Stimulated activated naive CD8-positive, alpha-beta T cell treated with anti-CD3 and anti-CD28 coated beads, Interleukin-15, amount 100 ng/mL, for 72 hours (primary cell): ENCODE measurements at regions not wholly inside any gene's neighbourhood (a gene's known extent, or its start where the extent isn't known, plus 50 kb on each side); places are given as distances from the start of the nearest gene placed in this dataset.
A peak's percentile ranks its signal among the peaks of the same experiment; 100 is the strongest.
"Not testable (repeated sequence)": the region's sequence is repeated elsewhere in the genome, so short reads cannot be mapped to it uniquely, and the experiment has no call there.

Experiments
- ATAC-seq: fragments of 150-1000 bp; cut with Tn5 transposase; 2 replicates; pipeline ENCODE4 v1.10.0; 2021; ENCODE audit warnings: mild to moderate bottlenecking, moderate library complexity
- DNase-seq, 2 donors: peaks; one replicate each; pipeline ENCODE4 v3.0.0; 2021 to 2022
- H3K27ac Mint-ChIP-seq, 2 donors: one replicate each; pipeline ENCODE4 v1.8.0; 2022; ENCODE audit warnings: mild to moderate bottlenecking in 2 of 2, mixed read lengths in 2 of 2, moderate library complexity in 2 of 2
- H3K27me3 Mint-ChIP-seq: one replicate; pipeline ENCODE4 v1.8.0; 2022; ENCODE audit warnings: mixed read lengths
- H3K4me1 Mint-ChIP-seq: one replicate; pipeline ENCODE4 v1.8.0; 2022; ENCODE audit warnings: mild to moderate bottlenecking, mixed read lengths
- H3K4me3 Mint-ChIP-seq, 2 donors: one replicate each; pipeline ENCODE4 v1.8.0; 2022; ENCODE audit warnings: mild to moderate bottlenecking in 2 of 2, mixed read lengths in 2 of 2, moderate library complexity in 1 of 2
- H3K9me3 Mint-ChIP-seq, 2 donors: one replicate each; pipeline ENCODE4 v1.8.0; 2022; ENCODE audit warnings: mixed read lengths in 2 of 2

DNA sequence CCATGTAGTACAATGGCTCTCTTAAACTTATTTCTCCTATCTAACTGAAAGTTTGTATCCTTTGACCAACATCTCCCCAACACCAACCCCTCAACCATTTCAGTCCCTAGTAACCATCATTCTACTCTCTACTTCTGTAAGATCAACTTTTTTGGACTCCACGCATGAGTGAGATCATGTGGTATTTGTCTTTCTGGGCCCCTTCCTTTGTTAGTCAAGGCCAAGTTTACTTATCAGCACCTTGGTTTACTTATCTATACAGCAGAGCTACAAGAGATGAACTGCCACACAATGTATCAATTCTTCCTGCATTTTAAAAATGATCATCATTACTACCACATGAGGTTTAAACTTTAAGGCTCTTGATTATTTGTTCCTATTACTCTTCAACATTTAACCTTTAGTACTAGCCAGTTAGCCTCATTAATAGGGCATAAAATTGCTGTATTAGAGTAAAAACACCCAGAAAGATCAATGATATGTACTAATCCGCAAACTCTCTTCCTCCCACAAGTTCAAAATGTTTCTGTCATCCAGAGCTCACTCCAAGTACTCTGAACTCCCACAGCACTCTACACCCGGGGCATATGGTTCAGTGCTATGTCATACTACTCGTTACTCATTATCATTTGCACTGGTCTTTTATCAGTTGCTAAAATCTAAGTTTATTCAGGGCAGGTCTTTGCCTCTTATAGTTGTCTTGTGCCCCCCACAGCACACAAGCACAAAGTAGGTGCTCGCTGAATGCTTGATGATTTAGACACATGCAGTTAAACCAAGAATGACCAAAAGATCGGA lies 145.7 kb upstream of the ADAMTS3 start:
- Mint-ChIP-seq H3K9me3 (no peaks in the 10 kb centered on the region), H3K4me3 (no peak overlapping the region), H3K27me3 (peaks cover 15% of the 10 kb centered on the region), H3K4me1 (no peaks in the 10 kb centered on the region), H3K27ac (no peak overlapping the region)
- DNase-seq (no peak), ATAC-seq (no peak)

DNA sequence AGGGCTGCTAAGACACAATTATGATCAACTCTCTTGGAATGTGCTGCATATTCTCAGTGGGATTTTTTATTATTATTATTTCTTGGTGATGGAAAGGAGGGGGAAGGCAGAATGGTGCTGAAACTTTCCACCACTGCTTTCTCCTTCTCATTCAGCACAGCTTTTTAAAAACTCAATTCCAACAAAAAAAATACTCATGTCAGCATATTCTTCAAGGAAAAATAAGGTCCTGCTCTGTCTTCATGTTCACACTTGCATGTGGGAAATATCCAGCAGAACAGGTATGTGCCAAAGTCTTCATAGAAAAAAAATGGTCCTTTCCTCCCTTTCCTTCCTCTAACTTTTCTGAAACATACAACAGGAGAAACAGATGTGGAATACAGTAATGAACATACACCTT lies 144.0 kb upstream of the ADAMTS3 start:
- no peak for ATAC-seq
- H3K4me3 Mint-ChIP-seq = no peak overlapping the region
- H3K27ac Mint-ChIP-seq = no peak overlapping the region
- DNase-seq = no peak
- no peaks in the 10 kb centered on the region for H3K9me3 Mint-ChIP-seq
- peaks cover 15% of the 10 kb centered on the region for H3K27me3 Mint-ChIP-seq
- no peaks in the 10 kb centered on the region for H3K4me1 Mint-ChIP-seq

GRCh38 chr4:72709475-72709874 lies 140.5 kb upstream of the ADAMTS3 start:
- Mint-ChIP-seq H3K4me1 (no peaks in the 10 kb centered on the region), H3K27ac (no peak overlapping the region), H3K27me3 (peaks cover 3% of the 10 kb centered on the region), H3K4me3 (no peak overlapping the region), H3K9me3 (no peaks in the 10 kb centered on the region)
- no peak for DNase-seq
- no peak for ATAC-seq

- H3K27ac Mint-ChIP-seq = no peak overlapping the region
- H3K9me3 Mint-ChIP-seq = no peaks in the 10 kb centered on the region
- H3K4me1 Mint-ChIP-seq = no peaks in the 10 kb centered on the region
- DNase-seq = no peak
- H3K4me3 Mint-ChIP-seq = no peak overlapping the region
- ATAC-seq = no peak
- no peaks in the 10 kb centered on the region for H3K27me3 Mint-ChIP-seq
These were observed 137.7 kb upstream of the ADAMTS3 start for GRCh38 chr4:72706684-72707083.

- not testable (repeated sequence) for ATAC-seq, H3K9me3 Mint-ChIP-seq, H3K27me3 Mint-ChIP-seq, H3K27ac Mint-ChIP-seq, H3K4me1 Mint-ChIP-seq, DNase-seq, H3K4me3 Mint-ChIP-seq
These were observed 136.1 kb upstream of the ADAMTS3 start for GRCh38 chr4:72704925-72705640.

DNA sequence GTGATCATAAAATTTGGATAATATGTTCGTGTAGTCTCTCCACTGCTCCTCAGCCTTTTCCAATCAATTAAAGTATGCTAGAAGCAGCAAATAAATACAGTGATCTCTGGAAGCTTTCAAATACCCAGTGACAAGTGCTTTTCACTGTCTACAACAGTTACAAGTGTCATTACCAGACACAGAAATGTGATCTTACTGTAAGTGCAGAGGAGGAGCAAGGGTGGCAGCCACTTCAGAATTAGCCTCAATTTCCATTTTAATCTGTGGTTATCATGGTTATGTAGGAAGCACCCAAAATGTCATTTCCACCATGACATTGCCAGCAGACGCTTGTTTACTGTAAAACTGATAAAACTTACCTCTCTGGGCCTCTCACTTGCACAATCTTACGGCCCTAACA lies 133.9 kb upstream of the ADAMTS3 start:
- ATAC-seq = no peak
- H3K27ac Mint-ChIP-seq = no peak overlapping the region
- H3K9me3 Mint-ChIP-seq = no peaks in the 10 kb centered on the region
- H3K4me1 Mint-ChIP-seq = no peaks in the 10 kb centered on the region
- no peaks in the 10 kb centered on the region for H3K27me3 Mint-ChIP-seq
- no peak overlapping the region for H3K4me3 Mint-ChIP-seq
- no peak for DNase-seq

GRCh38 chr4:72701987-72702819 lies 133.2 kb upstream of the ADAMTS3 start:
- DNase-seq (peak; percentile 13 to 17), ATAC-seq (peak; percentile 65)
- no peaks in the 10 kb centered on the region for H3K4me1 Mint-ChIP-seq
- peaks cover 6% of the 10 kb centered on the region for H3K27me3 Mint-ChIP-seq
- peak overlapping the region in 1 of 2 donors; percentile 78 for H3K27ac Mint-ChIP-seq
- no peaks in the 10 kb centered on the region for H3K9me3 Mint-ChIP-seq
- H3K4me3 Mint-ChIP-seq = peak overlapping the region; percentile 70 to 73

GRCh38 chr4:72690771-72691170 lies 121.8 kb upstream of the ADAMTS3 start:
- DNase-seq = no peak
- Mint-ChIP-seq H3K9me3 (peaks cover 0 to 8% of the 10 kb centered on the region in 2 donors), H3K27ac (no peak overlapping the region), H3K4me3 (no peak overlapping the region), H3K4me1 (no peaks in the 10 kb centered on the region), H3K27me3 (peaks cover 5% of the 10 kb centered on the region)
- ATAC-seq = no peak

DNA sequence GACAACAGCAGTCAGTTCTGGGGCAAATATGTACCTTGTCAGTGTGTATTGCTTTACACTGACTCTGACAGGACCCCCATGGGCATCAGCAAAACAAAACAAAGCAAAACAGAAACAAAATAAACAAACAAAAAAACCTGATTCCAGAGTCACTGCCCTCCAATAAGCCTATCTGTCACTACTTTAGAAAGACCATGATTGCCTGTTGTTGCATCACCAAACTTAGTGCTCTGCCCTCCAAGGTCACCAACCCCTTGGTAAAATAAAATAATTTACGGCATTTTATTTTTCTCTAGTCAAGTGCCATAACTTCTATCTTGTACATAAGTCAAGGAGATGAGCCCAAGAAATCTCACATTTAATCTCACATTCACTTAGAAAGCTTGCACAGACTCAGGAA lies 120.9 kb upstream of the ADAMTS3 start:
- H3K27ac Mint-ChIP-seq = peak overlapping the region; percentile 5 to 16
- DNase-seq = no peak
- H3K9me3 Mint-ChIP-seq = peaks cover 0 to 8% of the 10 kb centered on the region in 2 donors
- no peaks in the 10 kb centered on the region for H3K4me1 Mint-ChIP-seq
- no peak for ATAC-seq
- H3K27me3 Mint-ChIP-seq = no peaks in the 10 kb centered on the region
- no peak overlapping the region for H3K4me3 Mint-ChIP-seq

GRCh38 chr4:72686390-72686789 lies 117.4 kb upstream of the ADAMTS3 start:
- ATAC-seq, H3K4me3 Mint-ChIP-seq, H3K27ac Mint-ChIP-seq, H3K4me1 Mint-ChIP-seq, H3K27me3 Mint-ChIP-seq, DNase-seq: not testable (repeated sequence)
- H3K9me3 Mint-ChIP-seq = peaks cover 5 to 30% of the 10 kb centered on the region in 2 donors

DNA sequence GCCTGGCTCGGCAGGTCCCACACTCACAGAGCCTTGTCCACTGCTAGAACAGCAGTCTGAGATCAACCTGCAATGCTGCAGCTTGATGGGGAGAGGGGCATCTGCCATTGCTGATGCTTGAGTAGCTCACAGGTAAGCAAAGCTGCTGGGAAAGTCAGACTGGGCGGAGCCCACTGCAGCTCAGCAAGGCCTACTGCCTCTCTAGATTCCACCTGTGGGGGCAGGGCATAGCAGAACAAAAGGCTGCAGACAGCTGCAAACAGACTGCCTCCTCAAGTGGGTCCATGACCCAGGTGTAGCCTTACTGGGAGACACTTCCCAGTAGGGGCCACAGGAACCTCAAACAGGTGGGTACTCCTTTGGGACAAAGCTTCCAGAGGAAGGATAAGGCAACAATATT lies 110.6 kb upstream of the ADAMTS3 start:
- H3K9me3 Mint-ChIP-seq = peaks cover 5 to 23% of the 10 kb centered on the region in 2 donors
- H3K27ac Mint-ChIP-seq = no peak overlapping the region
- DNase-seq (no peak), ATAC-seq (no peak)
- no peak overlapping the region for H3K4me3 Mint-ChIP-seq
- peaks cover 26% of the 10 kb centered on the region for H3K27me3 Mint-ChIP-seq
- no peaks in the 10 kb centered on the region for H3K4me1 Mint-ChIP-seq

DNA sequence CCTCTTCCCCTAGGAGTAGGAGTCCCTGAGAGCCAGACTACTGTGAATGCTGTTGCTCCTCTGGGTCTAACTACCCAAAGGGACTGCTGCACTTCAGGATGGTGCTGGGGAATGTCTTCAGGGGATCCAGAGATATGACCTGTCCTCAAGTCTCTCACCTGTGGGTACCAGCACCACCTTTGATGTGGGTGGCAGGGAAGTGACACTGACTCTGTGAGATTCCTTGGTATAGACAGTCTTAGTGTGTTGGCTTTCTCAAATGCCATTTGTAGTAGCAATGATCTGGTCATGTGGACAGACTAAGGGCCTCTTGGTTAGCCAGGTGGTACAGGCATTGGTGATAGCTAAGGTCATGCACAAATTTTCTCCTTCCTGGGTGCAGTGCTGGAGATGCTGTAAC lies 108.9 kb upstream of the ADAMTS3 start:
- no peak for DNase-seq
- peaks cover 5 to 14% of the 10 kb centered on the region in 2 donors for H3K9me3 Mint-ChIP-seq

GRCh38 chr4:72677265-72677664 lies 108.2 kb upstream of the ADAMTS3 start:
- Mint-ChIP-seq H3K4me3 (no peak overlapping the region), H3K27me3 (peaks cover 34% of the 10 kb centered on the region), H3K27ac (no peak overlapping the region), H3K4me1 (no peaks in the 10 kb centered on the region), H3K9me3 (peaks cover 2 to 10% of the 10 kb centered on the region in 2 donors)
- ATAC-seq (no peak), DNase-seq (no peak)

More for the DNA sequence above, 108.9 kb upstream of the ADAMTS3 start:
- Mint-ChIP-seq H3K27me3 (peaks cover 34% of the 10 kb centered on the region), H3K27ac (no peak overlapping the region), H3K4me1 (no peaks in the 10 kb centered on the region), H3K4me3 (no peak overlapping the region)
- ATAC-seq = no peak

GRCh38 chr4:72671980-72672379 lies 103.0 kb upstream of the ADAMTS3 start:
- no peaks in the 10 kb centered on the region for H3K4me1 Mint-ChIP-seq
- DNase-seq (no peak), ATAC-seq (no peak)
- H3K27me3 Mint-ChIP-seq = peaks cover 9% of the 10 kb centered on the region
- H3K9me3 Mint-ChIP-seq = no peaks in the 10 kb centered on the region
- H3K4me3 Mint-ChIP-seq = no peak overlapping the region
- no peak overlapping the region for H3K27ac Mint-ChIP-seq

GRCh38 chr4:72670521-72670920 lies 101.5 kb upstream of the ADAMTS3 start:
- Mint-ChIP-seq H3K27ac (no peak overlapping the region), H3K4me1 (no peaks in the 10 kb centered on the region), H3K27me3 (peaks cover 9% of the 10 kb centered on the region), H3K4me3 (no peak overlapping the region), H3K9me3 (no peaks in the 10 kb centered on the region)
- DNase-seq (no peak), ATAC-seq (no peak)

DNA sequence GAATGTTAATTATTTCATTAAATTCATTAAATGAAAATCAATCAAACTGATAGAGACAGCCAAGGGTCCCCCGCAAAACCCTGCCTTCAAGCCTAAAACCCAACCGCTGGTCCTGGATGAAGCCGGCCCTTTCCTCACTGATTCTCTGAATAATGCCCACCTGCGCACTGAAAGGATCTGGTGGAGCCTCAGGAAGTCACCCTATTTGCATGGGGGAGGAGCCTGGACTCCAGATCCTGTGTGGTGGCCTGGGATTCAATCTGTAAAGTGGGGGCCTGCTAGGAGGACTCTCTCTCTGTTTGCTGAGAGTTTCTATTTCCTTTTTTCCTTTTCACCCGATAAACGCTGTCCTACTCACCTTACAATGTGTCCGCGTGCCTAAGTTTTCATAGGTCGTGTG lies 97.9 kb upstream of the ADAMTS3 start:
- no peak for ATAC-seq
- no peaks in the 10 kb centered on the region for H3K27me3 Mint-ChIP-seq
- DNase-seq = no peak
- H3K27ac Mint-ChIP-seq = no peak overlapping the region
- H3K4me1 Mint-ChIP-seq = no peaks in the 10 kb centered on the region
- H3K4me3 Mint-ChIP-seq = no peak overlapping the region
- H3K9me3 Mint-ChIP-seq = no peaks in the 10 kb centered on the region
